ENCODE measurements at regions not wholly inside any gene's neighbourhood (a gene's known extent, or its start where the extent isn't known, plus 50 kb on each side); places are given as distances from the start of the nearest gene placed in this dataset.

- peak; percentile 9 for DNase-seq (ENCODE audit: low spot score)
These were observed 945.5 kb upstream of the AGA start for GRCh38 chr4:178387756-178388155.

GRCh38 chr4:178395798-178396197, 953.6 kb upstream of the AGA start:
- DNase-seq (ENCODE audit: low spot score), result no peak

GRCh38 chr4:178412455-178412854, 970.2 kb upstream of the AGA start:
- DNase-seq (ENCODE audit: low spot score), result no peak

DNA sequence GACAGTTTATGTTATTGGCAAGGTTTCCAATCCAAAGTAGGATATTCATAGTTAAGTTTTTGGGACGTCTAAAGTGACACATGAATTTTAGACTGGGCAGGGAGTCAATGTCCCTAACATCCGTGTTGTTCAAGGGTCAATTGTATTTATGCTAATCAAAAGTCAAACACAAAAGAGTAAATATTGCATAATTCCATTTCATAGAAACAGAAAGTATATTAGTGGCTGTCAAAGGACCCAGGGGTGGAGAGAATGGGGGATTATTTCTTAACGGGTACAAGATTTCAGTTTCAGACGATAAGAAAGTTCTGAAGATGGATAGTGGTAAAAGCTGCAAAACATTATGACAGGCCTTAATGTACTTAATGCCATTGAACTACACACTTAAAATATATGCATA, 971.8 kb upstream of the AGA start:
- no peak for DNase-seq (ENCODE audit: low spot score)

DNA sequence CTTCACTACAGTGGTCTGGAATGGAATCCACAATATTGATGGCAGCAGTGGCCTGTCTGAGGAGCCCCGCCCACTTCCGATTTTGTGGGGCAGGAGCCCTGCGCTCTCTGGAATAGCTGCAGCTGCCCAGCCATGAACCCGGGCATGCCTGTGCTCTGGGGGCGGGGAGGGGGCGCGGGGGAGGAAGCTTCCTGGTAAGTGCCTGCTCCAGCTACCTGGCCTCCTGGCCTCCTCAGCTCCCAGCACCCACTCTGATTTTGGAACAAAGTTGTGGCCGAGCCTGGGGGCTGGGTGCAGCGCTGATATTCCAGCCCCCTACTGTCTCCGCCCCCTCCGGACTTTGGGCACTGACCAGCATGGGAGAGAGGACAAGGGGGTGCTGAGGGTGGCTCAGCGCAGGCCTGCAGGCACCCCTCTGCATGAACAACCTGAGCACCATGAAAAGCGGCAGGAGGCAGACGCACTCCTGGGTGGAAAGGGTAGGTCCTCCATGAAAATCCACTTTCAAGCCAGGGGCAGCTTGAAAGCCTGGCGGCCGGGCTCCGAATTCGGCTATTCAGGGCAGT, 972.7 kb upstream of the AGA start:
- no peak for DNase-seq (ENCODE audit: low spot score)

- DNase-seq (ENCODE audit: low spot score), result no peak
These were observed 973.7 kb upstream of the AGA start for GRCh38 chr4:178415925-178416324.

DNA sequence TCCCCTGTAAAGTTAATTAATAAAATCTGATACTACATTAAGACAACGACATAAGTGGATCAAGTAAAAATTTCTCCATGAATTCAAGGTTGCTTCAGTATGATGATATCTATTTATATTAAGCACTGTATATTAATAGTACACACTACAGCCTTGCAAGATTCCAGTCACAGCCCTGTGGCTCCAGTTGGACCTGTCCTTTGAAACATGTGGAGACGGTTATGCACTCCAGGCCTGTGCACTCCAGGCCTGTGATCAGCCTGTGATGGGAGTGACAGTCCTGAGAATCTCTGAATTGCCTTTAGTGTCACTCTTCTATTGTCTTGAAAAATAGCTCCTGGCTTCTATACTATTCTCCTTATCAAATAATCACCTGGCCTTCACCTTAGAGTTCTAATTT, 981.1 kb upstream of the AGA start:
- DNase-seq (ENCODE audit: low spot score), result no peak

DNA sequence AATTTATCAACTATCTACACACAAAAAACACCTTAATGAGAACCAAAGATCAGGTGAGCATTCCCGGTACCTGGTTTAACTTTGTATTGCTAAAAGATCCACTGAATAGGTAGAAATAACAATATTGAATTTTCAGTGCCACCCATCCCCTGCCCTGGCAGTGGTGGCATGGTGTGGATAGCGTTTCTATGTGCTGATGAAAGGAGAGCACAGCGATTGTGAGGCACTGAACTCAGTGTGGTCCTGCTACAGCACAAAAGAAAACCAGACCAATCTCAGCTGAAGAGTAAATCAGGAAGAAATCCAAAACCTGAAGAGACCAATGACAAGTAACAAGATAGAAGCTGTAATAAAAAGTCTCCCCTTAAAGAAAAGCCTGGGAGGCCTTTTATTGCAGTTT, 984.6 kb upstream of the AGA start:
- DNase-seq (ENCODE audit: low spot score), result no peak

DNA sequence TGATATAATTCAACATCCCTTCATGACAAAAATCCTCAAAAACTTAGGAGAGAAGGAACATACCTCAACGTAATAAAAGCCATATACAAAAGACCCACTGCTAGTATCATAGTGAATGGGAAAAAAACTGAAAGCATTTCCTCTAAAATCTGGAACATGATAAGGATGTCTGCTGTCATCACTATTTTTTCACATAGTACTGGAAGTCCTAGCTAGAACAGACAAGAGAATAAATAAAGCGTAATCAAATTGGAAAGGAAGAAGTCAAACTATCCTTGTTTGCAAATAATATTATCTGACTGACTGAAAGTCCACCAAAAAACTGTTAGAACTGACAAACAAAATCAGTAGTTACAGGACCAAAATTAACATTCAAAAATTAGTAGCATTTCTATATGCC, 985.4 kb upstream of the AGA start:
- no peak for DNase-seq (ENCODE audit: low spot score)

DNA sequence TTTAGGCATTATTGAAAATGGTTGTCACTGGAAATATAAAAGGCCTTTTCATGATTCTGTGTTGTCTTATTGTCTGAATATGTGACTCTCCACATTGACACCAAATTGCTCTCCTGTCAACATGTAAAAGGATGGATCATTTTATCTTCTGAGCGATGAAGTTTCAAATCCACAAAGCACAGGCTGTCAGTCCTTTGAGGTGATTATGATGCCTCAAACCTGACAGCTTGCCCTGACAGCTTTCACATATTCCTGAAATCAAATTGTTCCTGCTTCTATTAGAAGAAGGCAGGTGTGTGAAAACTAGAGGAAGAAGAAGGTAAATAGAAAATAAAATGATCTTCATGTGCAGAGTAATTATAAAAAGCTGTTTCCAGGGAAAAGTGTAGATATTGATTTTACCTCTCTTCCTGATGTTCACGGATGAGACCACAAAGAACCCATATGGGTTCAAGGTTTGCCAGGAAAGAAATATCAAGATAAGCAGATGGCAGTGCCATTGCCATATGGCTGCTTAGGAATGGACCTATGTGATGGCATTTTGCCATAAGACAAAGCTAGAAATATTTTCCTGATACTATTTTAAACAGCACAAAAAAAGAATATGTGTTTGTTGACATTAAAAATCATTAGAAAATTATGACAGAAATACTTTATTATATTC, 1006.3 kb upstream of the AGA start:
- DNase-seq (ENCODE audit: low spot score), result no peak

- DNase-seq (ENCODE audit: low spot score), result no peak
These were observed 1008.4 kb upstream of the AGA start for GRCh38 chr4:178450614-178451013.

GRCh38 chr4:178453057-178453456, 1010.8 kb upstream of the AGA start:
- no peak for DNase-seq (ENCODE audit: low spot score)

DNA sequence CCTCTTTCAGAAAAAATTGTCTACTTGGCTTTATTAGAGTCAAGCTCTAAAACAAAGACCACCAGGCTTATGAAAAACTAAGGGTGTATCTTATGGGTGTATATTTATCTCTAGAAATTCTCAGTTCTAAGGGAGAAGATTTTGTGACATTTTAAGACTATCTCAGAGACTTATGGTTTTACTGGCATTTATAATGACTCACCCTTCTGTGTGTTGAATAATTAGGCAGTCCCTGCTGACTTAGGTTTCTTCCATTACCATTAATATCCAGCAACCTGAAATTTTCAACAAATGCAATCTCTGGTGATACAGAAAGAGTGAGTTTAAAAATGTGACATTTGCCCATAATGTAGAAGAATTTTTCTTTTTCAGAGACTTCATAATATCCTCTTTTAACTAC, 1015.0 kb upstream of the AGA start:
- no peak for DNase-seq (ENCODE audit: low spot score)

GRCh38 chr4:178462710-178463109, 1020.5 kb upstream of the AGA start:
- DNase-seq (ENCODE audit: low spot score), result no peak

DNA sequence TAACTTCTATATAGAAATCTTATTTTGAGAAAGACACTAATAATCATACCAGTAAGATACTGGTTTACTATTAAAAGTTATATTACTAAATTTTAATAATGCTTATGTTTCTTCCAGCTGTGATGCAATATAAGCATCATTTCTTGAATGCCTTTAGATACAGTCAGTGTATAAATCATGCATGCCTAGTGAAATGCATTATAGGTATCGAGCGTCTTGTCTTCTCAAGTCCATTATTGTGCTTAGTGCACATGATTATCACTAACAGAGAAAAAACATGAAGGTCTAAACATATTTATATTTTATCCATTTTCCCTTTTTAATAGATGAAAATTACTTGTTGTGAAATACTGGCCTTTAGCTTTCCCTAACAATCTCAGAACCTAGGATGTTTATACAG, 1021.5 kb upstream of the AGA start:
- no peak for DNase-seq (ENCODE audit: low spot score)

DNA sequence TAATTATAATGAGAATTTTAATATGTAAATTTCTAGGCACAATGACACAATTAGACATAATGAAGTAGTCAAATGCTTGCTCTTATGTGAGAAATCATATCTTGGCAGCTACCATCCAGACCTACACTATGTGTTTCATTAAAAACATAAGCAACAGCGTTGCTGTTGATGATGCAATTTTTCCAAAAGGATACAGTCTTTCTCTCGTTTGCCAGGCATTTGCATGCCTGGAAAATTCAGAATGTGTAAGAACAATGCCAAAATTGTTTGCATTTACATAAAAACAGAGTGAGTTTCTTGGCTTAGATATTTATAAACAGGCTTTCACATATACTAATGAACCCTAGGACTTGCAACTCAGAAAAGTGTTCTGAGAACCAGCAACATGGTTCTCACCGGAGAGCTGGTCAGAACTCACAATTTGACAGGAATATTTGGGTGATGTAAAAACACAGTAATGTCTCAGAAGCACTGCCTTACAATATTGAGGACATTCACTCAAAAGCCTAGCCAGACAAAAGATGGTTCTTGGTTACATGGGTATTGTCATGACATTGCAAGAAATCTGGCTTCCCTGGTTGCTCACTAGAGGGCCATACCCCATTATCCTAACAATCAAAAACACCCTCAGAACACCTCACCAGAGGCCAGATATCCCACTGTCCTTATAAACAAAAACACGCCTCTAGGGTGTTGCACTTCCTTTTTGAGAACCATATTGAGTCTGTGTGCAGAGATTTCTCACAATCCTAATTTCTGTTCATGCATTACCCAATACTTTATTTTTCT, 1029.0 kb upstream of the AGA start:
- DNase-seq (ENCODE audit: low spot score), result no peak

DNA sequence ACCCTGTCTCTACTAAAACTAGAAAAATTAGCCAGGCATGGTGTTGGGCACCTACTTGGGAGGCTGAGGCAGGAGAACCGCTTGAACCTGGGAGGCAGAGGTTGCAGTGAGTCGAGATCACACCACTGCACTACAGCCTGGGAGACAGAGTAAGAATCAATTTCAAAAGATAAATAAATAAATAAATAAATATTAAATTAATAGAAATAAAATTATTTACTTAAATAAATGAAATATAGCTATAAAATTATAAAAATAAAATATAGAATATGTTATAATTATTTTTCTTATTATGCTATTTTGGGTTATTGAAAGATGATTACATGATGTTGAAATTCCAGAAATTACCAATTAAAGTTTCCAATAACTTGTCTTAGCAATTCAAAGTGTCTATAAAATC, 1029.8 kb upstream of the AGA start:
- no peak for DNase-seq (ENCODE audit: low spot score)

DNA sequence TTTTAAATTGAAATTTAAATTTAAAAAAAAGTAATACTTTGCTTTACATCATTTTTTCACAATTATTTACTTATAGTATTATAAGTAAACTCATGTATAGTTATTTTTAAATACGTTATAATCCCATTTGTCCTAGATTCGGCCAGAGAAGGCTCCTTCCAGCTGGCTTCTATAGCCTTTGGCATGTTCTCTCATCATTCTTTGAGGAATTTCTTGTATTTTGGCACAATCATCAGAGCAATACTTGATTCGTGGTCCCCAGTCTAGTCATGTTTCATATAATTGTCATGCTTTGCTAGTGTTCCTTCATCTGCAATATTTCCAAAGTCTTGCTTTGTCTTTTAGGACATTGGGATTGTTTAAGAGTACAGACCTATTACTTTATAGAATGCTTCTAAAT, 1037.9 kb upstream of the AGA start:
- DNase-seq (ENCODE audit: low spot score), result no peak

- DNase-seq (ENCODE audit: low spot score), result no peak
These were observed 1038.6 kb upstream of the AGA start for GRCh38 chr4:178480881-178481280.

DNA sequence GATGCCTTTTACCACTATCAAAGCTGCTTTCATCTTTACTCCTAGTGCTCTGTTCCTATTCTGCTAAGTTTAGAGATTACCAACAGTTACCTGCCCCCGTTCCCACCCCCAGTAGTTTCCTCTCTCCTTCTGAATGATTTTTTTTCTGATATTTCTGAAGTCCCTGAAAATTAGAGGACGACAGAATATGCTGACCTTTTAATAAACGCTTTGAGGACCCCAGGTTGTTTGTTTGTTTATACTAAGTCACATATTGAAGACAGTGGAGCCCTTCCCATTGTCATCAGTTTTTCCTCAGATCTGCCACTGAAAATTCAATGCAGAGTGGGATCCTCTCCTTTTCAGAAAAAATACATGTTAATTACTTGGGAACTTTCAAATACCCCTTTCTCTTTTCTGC, 1039.3 kb upstream of the AGA start:
- no peak for DNase-seq (ENCODE audit: low spot score)

DNA sequence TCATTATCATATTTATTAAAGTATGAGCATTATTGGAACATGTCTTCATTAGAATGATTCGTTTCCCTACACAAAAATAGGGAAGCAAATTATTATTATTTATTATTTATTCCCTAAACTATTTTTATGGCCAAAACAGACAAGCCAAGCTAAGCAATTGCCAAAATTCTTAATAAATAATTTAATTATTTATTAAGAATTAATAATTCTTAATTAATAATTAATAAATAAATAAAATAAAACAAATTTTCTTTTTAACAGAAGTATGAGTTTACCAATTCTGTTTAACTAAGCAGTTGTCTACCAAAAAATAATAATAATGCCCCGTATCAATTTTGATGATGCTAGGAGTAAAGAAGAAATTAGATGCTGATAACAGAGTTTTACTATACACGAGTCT, 1080.8 kb upstream of the AGA start:
- DNase-seq (ENCODE audit: low spot score), result no peak

DNA sequence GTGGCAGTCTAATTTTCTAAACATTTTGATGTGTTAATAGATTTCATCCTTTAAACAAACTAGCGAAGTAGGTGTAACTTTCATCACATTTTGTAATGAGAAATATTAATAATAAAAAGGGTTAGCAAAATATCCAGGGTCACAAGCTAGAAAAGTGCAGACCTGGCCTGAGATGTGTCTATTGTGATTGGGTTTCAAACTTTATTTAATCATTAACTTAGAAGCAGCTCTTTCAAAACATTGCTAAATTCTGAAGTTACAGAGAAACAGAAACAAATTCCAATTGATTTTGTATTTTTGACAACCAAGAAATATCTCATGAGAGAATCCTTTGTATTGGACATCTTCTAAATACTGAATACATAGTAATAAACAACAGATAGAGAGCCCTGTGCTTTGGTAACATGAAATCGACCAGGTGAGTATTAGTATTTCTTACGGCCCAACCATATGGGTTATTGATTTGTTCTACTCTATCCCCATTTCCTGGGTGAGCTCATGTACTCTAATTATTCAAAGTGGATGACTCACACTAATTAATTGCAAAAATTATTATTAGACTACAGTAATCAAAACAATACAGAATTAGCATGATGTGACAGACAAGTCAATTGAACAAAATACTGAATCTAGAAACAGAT, 1093.8 kb upstream of the AGA start:
- DNase-seq (ENCODE audit: low spot score), result no peak

- DNase-seq (ENCODE audit: low spot score), result no peak
These were observed 1111.0 kb upstream of the AGA start for GRCh38 chr4:178553201-178553600.

All from umbilical cord (tissue), 1 donor.